VCaP (cell line): ENCODE measurements at regions not wholly inside any gene's neighbourhood (a gene's known extent, or its start where the extent isn't known, plus 50 kb on each side); places are given as distances from the start of the nearest gene placed in this dataset.
"Not testable (repeated sequence)": the region's sequence is repeated elsewhere in the genome, so short reads cannot be mapped to it uniquely, and the experiment has no call there.

Experiments used
- H3K27ac ChIP-seq: fragments of 450-650 bp; 2 replicates; pipeline ENCODE4 v1.5.1; 2017
- CTCF ChIP-seq: fragments of 450-650 bp; conservative IDR thresholded peaks from 2 replicates; pipeline ENCODE4 v1.5.1; 2017; ENCODE audit warnings: mild to moderate bottlenecking, moderate library complexity

DNA sequence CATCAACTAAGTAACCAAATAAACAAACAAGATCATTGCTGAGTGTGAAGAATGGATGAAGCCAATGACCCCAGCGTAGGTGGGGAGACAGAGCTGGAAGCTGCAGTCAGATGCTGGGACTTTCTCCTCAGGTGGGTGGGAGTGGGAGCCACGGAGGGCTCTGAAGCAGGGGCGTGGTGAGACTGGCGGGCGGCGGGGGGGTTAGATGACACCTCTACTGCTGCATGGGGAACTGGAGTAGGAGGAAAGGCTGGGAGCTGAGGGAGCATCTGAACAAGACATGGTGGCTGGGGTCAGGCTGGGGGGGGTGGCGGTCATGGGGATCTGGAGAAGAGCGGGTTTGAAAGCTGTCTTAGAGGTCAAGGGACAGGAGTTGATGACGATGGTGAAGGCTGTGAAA lies 193.8 kb downstream of the C9orf50 start:
- TF ChIP-seq CTCF: no peak
- H3K27ac ChIP-seq: no peak overlapping the region

DNA sequence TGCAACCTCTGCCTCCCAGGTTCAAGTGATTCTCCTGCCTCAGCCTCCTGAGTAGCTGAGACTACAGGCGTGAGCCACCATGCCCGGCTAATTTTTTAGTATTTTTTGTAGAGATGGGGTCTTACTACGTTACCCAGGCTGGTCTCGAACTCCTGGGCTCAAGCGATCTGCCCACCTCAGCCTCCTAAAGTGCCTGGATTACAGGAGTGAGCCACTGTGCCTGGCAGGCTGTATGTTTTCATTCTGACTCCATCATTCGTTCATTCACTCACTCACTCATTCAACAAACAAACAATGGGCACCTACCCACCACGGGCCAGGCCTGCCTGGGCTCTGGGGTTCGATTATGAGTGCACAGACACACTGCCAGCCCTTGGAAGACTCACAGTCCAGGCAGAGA lies 197.1 kb downstream of the C9orf50 start:
- H3K27ac ChIP-seq: not testable (repeated sequence)

- H3K27ac ChIP-seq: peak overlapping the region; percentile 11; the same call in 1 of the 2 replicates
- TF ChIP-seq CTCF: no peak
These were observed 197.7 kb downstream of the C9orf50 start for GRCh38 chr9:129423216-129423615.

GRCh38 chr9:129422843-129423192 lies 198.1 kb downstream of the C9orf50 start:
- peak overlapping the region; percentile 11; the same call in 1 of the 2 replicates for H3K27ac ChIP-seq
- TF ChIP-seq CTCF: no peak

DNA sequence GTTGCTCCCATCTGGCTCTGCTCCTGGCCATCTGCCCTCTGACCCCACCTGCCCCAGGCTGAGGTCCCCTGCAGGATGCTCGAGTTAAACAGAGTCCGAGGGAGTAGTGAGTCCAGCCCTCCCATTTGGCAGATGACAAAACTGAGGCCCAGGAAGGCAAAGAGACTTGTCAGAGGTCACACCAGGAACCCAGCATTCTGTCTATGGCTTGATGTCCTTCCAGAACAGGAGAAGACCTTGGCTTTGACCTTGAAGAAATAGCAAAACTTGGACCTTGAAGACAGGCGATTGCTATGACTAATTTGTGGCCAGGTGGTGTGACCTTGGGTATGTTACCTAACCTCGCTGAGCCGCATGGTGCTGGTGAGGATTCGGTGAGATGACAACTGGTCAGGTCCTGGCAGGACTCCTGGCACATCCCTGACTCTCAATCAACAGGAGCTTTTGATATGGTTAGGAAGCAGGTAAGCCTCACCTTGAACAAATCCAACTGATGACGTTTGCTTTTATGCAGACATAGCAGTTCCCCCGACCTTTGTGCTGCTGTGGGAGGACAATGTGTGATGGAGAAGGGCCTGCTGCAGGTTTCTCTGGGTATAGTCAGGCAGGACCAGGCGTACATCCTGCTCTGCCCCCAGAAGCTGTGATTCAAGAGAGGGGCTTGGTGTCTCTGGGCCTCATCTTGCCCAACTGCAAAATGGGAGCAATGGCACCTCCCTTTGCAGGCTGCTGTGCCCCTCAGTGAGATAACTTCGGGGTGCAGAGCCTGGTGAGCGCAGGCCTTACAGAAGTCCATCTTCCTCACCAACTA lies 198.7 kb downstream of the C9orf50 start:
- TF ChIP-seq CTCF: no peak
- H3K27ac ChIP-seq: peak overlapping the region; percentile 11; the same call in 1 of the 2 replicates

- H3K27ac ChIP-seq: no peak overlapping the region
These were observed 199.5 kb downstream of the C9orf50 start for GRCh38 chr9:129421371-129421770.

GRCh38 chr9:129420721-129421120 lies 200.2 kb downstream of the C9orf50 start:
- no peak for TF ChIP-seq CTCF
- H3K27ac ChIP-seq: no peak overlapping the region

More at GRCh38 chr9:129421371-129421770, 199.5 kb downstream of the C9orf50 start:
- no peak for TF ChIP-seq CTCF

- no peak for TF ChIP-seq CTCF
- peak overlapping the region; percentile 35 for H3K27ac ChIP-seq
These were observed 201.5 kb downstream of the C9orf50 start for GRCh38 chr9:129419382-129419899.
